Lower leg skin (tissue), 3 donors: ENCODE measurements at regions not wholly inside any gene's neighbourhood (a gene's known extent, or its start where the extent isn't known, plus 50 kb on each side); places are given as distances from the start of the nearest gene placed in this dataset.

Experiments used
- CTCF ChIP-seq, 3 donors: fragments of 450-650 bp; IDR thresholded peaks; one replicate each; pipeline ENCODE4 v1.5.1; 2016; ENCODE audit warnings: antibody characterized with exemption in 3 of 3, mild to moderate bottlenecking in 3 of 3, moderate library complexity in 2 of 3
- POLR2A ChIP-seq, 2 donors: fragments of 450-650 bp; IDR thresholded peaks; one replicate each; pipeline ENCODE4 v1.6.1; 2016 to 2017; ENCODE audit warnings: antibody characterized with exemption in 2 of 2, mild to moderate bottlenecking in 1 of 2, moderate library complexity in 1 of 2

- TF ChIP-seq CTCF (IDR thresholded peaks at IDR 0.05) (no peak), POLR2A (IDR thresholded peaks at IDR 0.05) (no peak)
Observed at GRCh38 chr13:73819711-73820110, 314.5 kb downstream of the KLF12 start.
